ENCODE measurements at regions not wholly inside any gene's neighbourhood (a gene's known extent, or its start where the extent isn't known, plus 50 kb on each side); places are given as distances from the start of the nearest gene placed in this dataset.

DNA sequence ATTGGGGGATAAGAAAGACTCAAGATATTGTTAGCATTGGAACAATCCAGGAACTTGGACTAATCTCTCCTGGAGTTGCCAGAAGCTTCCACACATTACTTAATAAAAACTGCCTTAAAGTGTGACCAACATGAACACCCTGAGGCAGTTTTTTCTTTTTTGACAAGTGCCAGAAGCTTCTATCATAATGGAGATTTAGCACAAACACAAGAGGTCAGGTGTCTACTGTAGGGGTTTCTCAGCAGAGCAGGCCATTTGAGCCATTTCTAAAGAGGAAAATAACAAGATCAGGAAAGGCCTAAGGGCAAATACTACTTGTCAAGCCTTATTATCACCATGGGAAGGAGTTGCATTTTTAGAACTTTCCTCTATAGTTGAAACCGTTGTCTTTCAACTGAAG lies 361.5 kb downstream of the EPM2A start:
- TF ChIP-seq CTCF (IDR thresholded peaks at IDR 0.05; ENCODE audit: low read length) (no peak), EZH2 (IDR thresholded peaks at IDR 0.05; ENCODE audit: borderline replicate concordance, low read length) (no peak)

All from OCI-LY1 (cell line).